ENCODE measurements at regions not wholly inside any gene's neighbourhood (a gene's known extent, or its start where the extent isn't known, plus 50 kb on each side); places are given as distances from the start of the nearest gene placed in this dataset.
A peak's percentile ranks its signal among the peaks of the same experiment; 100 is the strongest.
"Not testable (repeated sequence)": the region's sequence is repeated elsewhere in the genome, so short reads cannot be mapped to it uniquely, and the experiment has no call there.

GRCh38 chr9:107827304-107827703 lies 337.7 kb upstream of the KLF4 start:
- no peaks in the 10 kb centered on the region for H3K9me3 ChIP-seq
- no peak for DNase-seq
- no peaks in the 10 kb centered on the region for H3K4me1 ChIP-seq
- no peak overlapping the region for H3K4me3 ChIP-seq
- no peak for ATAC-seq
- no peak for TF ChIP-seq CTCF (IDR thresholded peaks at IDR 0.05)
- intact Hi-C loops (cut with DNase I): no loop called here
- peaks cover 28% of the 10 kb centered on the region for H3K27me3 ChIP-seq (ENCODE audit: low read depth)
- no peak overlapping the region for H3K27ac ChIP-seq
- H3K36me3 ChIP-seq: no peaks in the 10 kb centered on the region

GRCh38 chr9:107826688-107826983 lies 337.1 kb upstream of the KLF4 start:
- H3K9me3 ChIP-seq; H3K36me3 ChIP-seq; H3K4me3 ChIP-seq; DNase-seq; H3K27ac ChIP-seq; H3K4me1 ChIP-seq; intact Hi-C loops (cut with DNase I); ATAC-seq: not testable (repeated sequence)
- peaks cover 35% of the 10 kb centered on the region for H3K27me3 ChIP-seq (ENCODE audit: low read depth)

GRCh38 chr9:107824556-107824955 lies 335.0 kb upstream of the KLF4 start:
- DNase-seq (no peak), ATAC-seq (no peak)
- no peaks in the 10 kb centered on the region for H3K36me3 ChIP-seq
- peaks cover 8% of the 10 kb centered on the region for H3K4me1 ChIP-seq
- no peak overlapping the region for H3K27ac ChIP-seq
- H3K4me3 ChIP-seq: no peak overlapping the region
- intact Hi-C loops (cut with DNase I): no loop called here
- H3K27me3 ChIP-seq (ENCODE audit: low read depth): peaks cover 40% of the 10 kb centered on the region
- no peak for TF ChIP-seq CTCF (IDR thresholded peaks at IDR 0.05)
- H3K9me3 ChIP-seq: no peaks in the 10 kb centered on the region

GRCh38 chr9:107819772-107820565 lies 330.4 kb upstream of the KLF4 start:
- H3K27ac ChIP-seq: no peak overlapping the region
- H3K9me3 ChIP-seq: no peaks in the 10 kb centered on the region
- no peak for TF ChIP-seq CTCF (IDR thresholded peaks at IDR 0.05)
- intact Hi-C loops (cut with DNase I): no loop called here
- ATAC-seq (peak; percentile 92 to 95), DNase-seq (peak; percentile 66)
- peaks cover 8% of the 10 kb centered on the region for H3K4me1 ChIP-seq
- H3K36me3 ChIP-seq: no peaks in the 10 kb centered on the region
- H3K27me3 ChIP-seq (ENCODE audit: low read depth): peaks cover 38% of the 10 kb centered on the region
- no peak overlapping the region for H3K4me3 ChIP-seq

- peaks cover 25% of the 10 kb centered on the region for H3K27me3 ChIP-seq (ENCODE audit: low read depth)
- intact Hi-C loops (cut with DNase I); DNase-seq; ATAC-seq; H3K4me1 ChIP-seq; H3K36me3 ChIP-seq; H3K27ac ChIP-seq; H3K4me3 ChIP-seq; H3K9me3 ChIP-seq: not testable (repeated sequence)
Measured at GRCh38 chr9:107818503-107818829, 328.9 kb upstream of the KLF4 start.

GRCh38 chr9:107817595-107818502 lies 328.3 kb upstream of the KLF4 start:
- H3K36me3 ChIP-seq; ATAC-seq; H3K9me3 ChIP-seq; H3K4me1 ChIP-seq; DNase-seq; H3K27ac ChIP-seq; intact Hi-C loops (cut with DNase I); H3K4me3 ChIP-seq: not testable (repeated sequence)
- peaks cover 19% of the 10 kb centered on the region for H3K27me3 ChIP-seq (ENCODE audit: low read depth)

GRCh38 chr9:107816561-107817021 lies 327.0 kb upstream of the KLF4 start:
- H3K4me1 ChIP-seq: peaks cover 8% of the 10 kb centered on the region
- DNase-seq (no peak), ATAC-seq (no peak)
- no peak overlapping the region for H3K27ac ChIP-seq
- TF ChIP-seq CTCF (IDR thresholded peaks at IDR 0.05): no peak
- H3K27me3 ChIP-seq (ENCODE audit: low read depth): peaks cover 9% of the 10 kb centered on the region
- no peaks in the 10 kb centered on the region for H3K9me3 ChIP-seq
- H3K36me3 ChIP-seq: no peaks in the 10 kb centered on the region
- H3K4me3 ChIP-seq: no peak overlapping the region
- intact Hi-C loops (cut with DNase I): no loop called here

All from lower lobe of right lung (tissue), 2 donors.